HCT116 (cell line): ENCODE measurements at regions not wholly inside any gene's neighbourhood (a gene's known extent, or its start where the extent isn't known, plus 50 kb on each side); places are given as distances from the start of the nearest gene placed in this dataset.

Experiments
- ATAC-seq: fragments of 200-7000 bp; cut with Tn5 transposase; 2 replicates; pipeline ENCODE4 v1.9.1; 2020; ENCODE audit warnings: mild to moderate bottlenecking, moderate library complexity
- BruUV-seq: library from RNA; stranded (reverse); fragments of 400-500 nt; replicated peaks from 2 replicates; lab custom pipeline; 2021; lab: Mats Ljungman, UMichigan
- CTCF ChIA-PET: fragments of 300-600 bp; sonication (Branson Sonifier 250); formaldehyde crosslinking; loops from one replicate; lab custom pipeline; 2021; ENCODE audit warnings: antibody characterized with exemption; lab: Charles Lee
- POLR2A ChIA-PET: fragments of 300-600, 350-600 bp; sonication (Branson Sonifier 250); formaldehyde crosslinking; loops from one replicate; lab custom pipeline; 2021; ENCODE audit warnings: antibody characterized with exemption; lab: Charles Lee
- RAD21 ChIA-PET, 2 experiments: fragments of 300-600 bp; sonication (Branson Sonifier 250); formaldehyde crosslinking; loops; one replicate each; lab custom pipeline; 2023; ENCODE audit warnings: low total read pairs in 2 of 2; ENCODE audit not compliant: uncharacterized antibody in 2 of 2, unreplicated experiment in 2 of 2, low non-redundant PET in 1 of 2; lab: Charles Lee
- DNase-seq: peaks from one replicate; pipeline ENCODE4 v3.0.0-alpha.2; 2010; ENCODE audit warnings: low read depth, low spot score
- H2AFZ ChIP-seq: fragments of 200-600 bp; shearing (Covaris generic), sonication (generic); 2 replicates; pipeline ENCODE4 v1.6.1; 2017; ENCODE audit warnings: low read depth, mixed run types, mixed read lengths, antibody characterized with exemption, low read length; ENCODE audit not compliant: poor library complexity, severe bottlenecking
- H3K27ac ChIP-seq: 2 replicates; pipeline ENCODE4 v1.5.1; 2012; ENCODE audit warnings: low read depth, low read length
- H3K27me3 ChIP-seq: fragments of 200-600 bp; sonication (generic); 2 replicates; pipeline ENCODE4 v1.6.1; 2016; ENCODE audit warnings: mixed run types, low read length, mixed read lengths; ENCODE audit not compliant: insufficient read depth
- H3K36me3 ChIP-seq, 2 experiments: fragments of 200-500 bp in 1 of 2; fragments of 200-600 bp in 1 of 2; sonication (Bioruptor generic) in 1 of 2; sonication (generic) in 1 of 2; 2 replicates each; pipeline versions ENCODE4 v1.5.1 to v1.6.1; 2014 to 2016; ENCODE audit warnings: low read length in 2 of 2, inconsistent platforms in 1 of 2, mixed read lengths in 1 of 2, mixed run types in 1 of 2; ENCODE audit not compliant: insufficient read depth in 2 of 2, control insufficient read depth in 1 of 2
- H3K4me1 ChIP-seq, 2 experiments: fragments of 200-600 bp in 1 of 2; sonication (generic) in 1 of 2; 2 replicates each; pipeline versions ENCODE4 v1.5.1 to v1.6.1; 2012 to 2017; ENCODE audit warnings: low read length in 2 of 2, inconsistent platforms in 1 of 2, mild to moderate bottlenecking in 1 of 2, mixed read lengths in 1 of 2, mixed run types in 1 of 2, moderate library complexity in 1 of 2; ENCODE audit not compliant: insufficient read depth in 2 of 2, control insufficient read depth in 1 of 2
- H3K4me2 ChIP-seq: fragments of 200-600 bp; sonication (generic); 2 replicates; pipeline ENCODE4 v1.6.1; 2017; ENCODE audit warnings: mixed run types, low read length, mixed read lengths
- H3K4me3 ChIP-seq, 2 experiments: fragments of 200-600 bp in 1 of 2; sonication (generic) in 1 of 2; replicated peaks in 1 of 2; 2 replicates each; pipeline ENCODE4 v1.5.1; 2011 to 2016; ENCODE audit warnings: low read length in 2 of 2, control low read depth in 1 of 2, low read depth in 1 of 2, mild to moderate bottlenecking in 1 of 2, mixed read lengths in 1 of 2, mixed run types in 1 of 2
- H3K79me2 ChIP-seq: fragments of 200-600 bp; sonication (generic); 2 replicates; pipeline ENCODE4 v1.6.1; 2017; ENCODE audit warnings: mild to moderate bottlenecking, mixed run types, low read length, moderate library complexity, mixed read lengths; ENCODE audit not compliant: insufficient read depth
- H3K9ac ChIP-seq: fragments of 200-600 bp; sonication (generic); 2 replicates; pipeline ENCODE4 v1.6.1; 2016; ENCODE audit warnings: low read length, mixed read lengths
- H3K9me2 ChIP-seq: fragments of 200-600 bp; sonication (generic), shearing (Covaris generic); 2 replicates; pipeline ENCODE4 v1.6.1; 2017; ENCODE audit warnings: mixed run types, mild to moderate bottlenecking, moderate library complexity; ENCODE audit not compliant: insufficient read depth
- H3K9me3 ChIP-seq, 2 experiments: fragments of 200-500 bp in 1 of 2; fragments of 200-600 bp in 1 of 2; sonication (Bioruptor generic) in 1 of 2; sonication (generic) in 1 of 2; 2 replicates each; pipeline ENCODE4 v1.6.1; 2014 to 2017; ENCODE audit warnings: low read length in 2 of 2, mixed read lengths in 2 of 2, inconsistent platforms in 1 of 2, low read depth in 1 of 2, mild to moderate bottlenecking in 1 of 2, mixed run types in 1 of 2, moderate library complexity in 1 of 2; ENCODE audit not compliant: control insufficient read depth in 1 of 2, insufficient read depth in 1 of 2
- H4K20me1 ChIP-seq: fragments of 200-600 bp; sonication (generic), shearing (Covaris generic); 2 replicates; pipeline ENCODE4 v1.6.1; 2017; ENCODE audit warnings: mixed run types, mild to moderate bottlenecking, moderate library complexity; ENCODE audit not compliant: insufficient read depth
- CEBPB ChIP-seq: IDR thresholded peaks from 2 replicates; pipeline ENCODE4 v1.6.1; 2012; ENCODE audit warnings: low read depth
- EGR1 ChIP-seq: IDR thresholded peaks from 2 replicates; pipeline ENCODE4 v1.6.1; 2012; ENCODE audit warnings: low read depth
- ELF1 ChIP-seq: IDR thresholded peaks from 2 replicates; pipeline ENCODE4 v1.6.1; 2012; ENCODE audit warnings: low read depth, borderline replicate concordance
- EZH2 ChIP-seq: fragments of 200-600 bp; sonication (generic); IDR thresholded peaks from 2 replicates; pipeline ENCODE4 v1.6.1; 2017; ENCODE audit warnings: antibody characterized with exemption, mixed run types
- EZH2phosphoT487 ChIP-seq: fragments of 200-600 bp; IDR thresholded peaks from 2 replicates; pipeline ENCODE4 v1.6.1; 2018; ENCODE audit warnings: antibody characterized with exemption, borderline replicate concordance
- FOSL1 ChIP-seq: IDR thresholded peaks from 2 replicates; pipeline ENCODE4 v1.6.1; 2012; ENCODE audit warnings: low read depth
- POLR2AphosphoS5 ChIP-seq: IDR thresholded peaks from 2 replicates; pipeline ENCODE4 v1.6.1; 2011; ENCODE audit warnings: mild to moderate bottlenecking, low read depth, low read length, moderate library complexity
- RAD21 ChIP-seq: IDR thresholded peaks from 2 replicates; pipeline ENCODE4 v1.6.1; 2012; ENCODE audit warnings: low read depth, mild to moderate bottlenecking
- SP1 ChIP-seq: IDR thresholded peaks from 2 replicates; pipeline ENCODE4 v1.6.1; 2012; ENCODE audit warnings: low read depth
- TCF7L2 ChIP-seq: IDR thresholded peaks from 2 replicates; pipeline ENCODE4 v1.7.0; 2011; ENCODE audit warnings: borderline replicate concordance, inconsistent platforms; ENCODE audit not compliant: insufficient read depth, insufficient read length; ENCODE audit errors: extremely low read depth
- YY1 ChIP-seq: IDR thresholded peaks from 2 replicates; pipeline ENCODE4 v1.6.1; 2011; ENCODE audit warnings: low read length, low read depth, moderate library complexity, mild to moderate bottlenecking; ENCODE audit not compliant: insufficient replicate concordance; ENCODE audit errors: extremely low read depth
- ZNF274 ChIP-seq: fragments of 200-500 bp; sonication (Bioruptor generic); IDR thresholded peaks from 2 replicates; pipeline ENCODE4 v1.6.1; 2014; ENCODE audit warnings: mild to moderate bottlenecking, low read depth, low read length, inconsistent platforms
- intact Hi-C: fragments of 100-400 bp; cut with micrococcal nuclease; formaldehyde crosslinking; loops from 2 replicates; pipeline ENCODE4 v1.10.0; 2022
- TF ChIP-seq, protein P1 (sequence below): IDR thresholded peaks from 2 replicates; pipeline ENCODE4 v1.6.1; 2012
- TF ChIP-seq, protein P2 (sequence below): IDR thresholded peaks from 2 replicates; pipeline ENCODE4 v1.6.1; 2012
- TF ChIP-seq, protein P3 (sequence below), 3 experiments: fragments of 200-600 bp in 1 of 3; sonication (generic) in 1 of 3; IDR thresholded peaks in 2 of 3; conservative IDR thresholded peaks in 1 of 3; 2 replicates each; pipeline ENCODE4 v1.5.1; 2012 to 2017; ENCODE audit warnings: low read depth in 2 of 3, low read length in 2 of 3, antibody characterized with exemption in 1 of 3, borderline replicate concordance in 1 of 3, control low read depth in 1 of 3, mild to moderate bottlenecking in 1 of 3, mixed read lengths in 1 of 3, mixed run types in 1 of 3, moderate library complexity in 1 of 3; ENCODE audit not compliant: insufficient read depth in 1 of 3
- TF ChIP-seq, protein P4 (sequence below): IDR thresholded peaks from 2 replicates; pipeline ENCODE4 v1.6.1; 2012; ENCODE audit warnings: low read depth

DNA sequence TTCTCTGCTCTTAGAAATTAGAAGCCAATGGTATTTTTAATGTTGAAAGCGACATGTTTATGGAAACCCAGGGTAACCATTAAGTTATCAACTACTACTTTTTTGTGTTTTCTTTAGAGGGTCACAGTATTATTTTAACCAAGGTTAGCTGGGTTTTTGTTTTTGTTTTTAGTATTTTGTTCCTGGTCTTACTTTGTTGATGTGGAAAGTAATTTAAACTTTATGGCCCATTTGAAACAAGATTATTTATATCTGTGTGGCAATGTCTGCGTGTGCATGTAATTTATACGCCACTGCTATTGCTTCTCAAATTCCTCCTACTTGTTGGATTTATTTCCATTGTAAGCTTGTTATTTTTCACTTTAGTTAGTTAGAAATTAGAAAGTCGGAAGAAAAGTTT is 722.1 kb upstream of the NR2F2 start:
- H3K4me2 ChIP-seq: no peak overlapping the region
- no peak overlapping the region for H3K27ac ChIP-seq
- no peaks in the 10 kb centered on the region for H3K4me1 ChIP-seq
- H3K9ac ChIP-seq: no peak overlapping the region
- ATAC-seq (no peak), DNase-seq (no peak)
- no TSS peak for BruUV-seq
- POLR2A ChIA-PET: no interaction called here
- no peaks in the 10 kb centered on the region for H3K27me3 ChIP-seq
- no peaks in the 10 kb centered on the region for H3K36me3 ChIP-seq
- TF ChIP-seq EZH2 (no peak), EGR1 (no peak), RAD21 (no peak), TCF7L2 (no peak), ZNF274 (no peak), ELF1 (no peak), SP1 (no peak), POLR2AphosphoS5 (no peak), FOSL1 (no peak), EZH2phosphoT487 (no peak), CEBPB (no peak), YY1 (no peak)
- TF ChIP-seq, protein P1, sequence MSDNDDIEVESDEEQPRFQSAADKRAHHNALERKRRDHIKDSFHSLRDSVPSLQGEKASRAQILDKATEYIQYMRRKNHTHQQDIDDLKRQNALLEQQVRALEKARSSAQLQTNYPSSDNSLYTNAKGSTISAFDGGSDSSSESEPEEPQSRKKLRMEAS: no peak
- TF ChIP-seq, protein P2, sequence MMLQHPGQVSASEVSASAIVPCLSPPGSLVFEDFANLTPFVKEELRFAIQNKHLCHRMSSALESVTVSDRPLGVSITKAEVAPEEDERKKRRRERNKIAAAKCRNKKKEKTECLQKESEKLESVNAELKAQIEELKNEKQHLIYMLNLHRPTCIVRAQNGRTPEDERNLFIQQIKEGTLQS: no peak
- TF ChIP-seq, protein P3, sequence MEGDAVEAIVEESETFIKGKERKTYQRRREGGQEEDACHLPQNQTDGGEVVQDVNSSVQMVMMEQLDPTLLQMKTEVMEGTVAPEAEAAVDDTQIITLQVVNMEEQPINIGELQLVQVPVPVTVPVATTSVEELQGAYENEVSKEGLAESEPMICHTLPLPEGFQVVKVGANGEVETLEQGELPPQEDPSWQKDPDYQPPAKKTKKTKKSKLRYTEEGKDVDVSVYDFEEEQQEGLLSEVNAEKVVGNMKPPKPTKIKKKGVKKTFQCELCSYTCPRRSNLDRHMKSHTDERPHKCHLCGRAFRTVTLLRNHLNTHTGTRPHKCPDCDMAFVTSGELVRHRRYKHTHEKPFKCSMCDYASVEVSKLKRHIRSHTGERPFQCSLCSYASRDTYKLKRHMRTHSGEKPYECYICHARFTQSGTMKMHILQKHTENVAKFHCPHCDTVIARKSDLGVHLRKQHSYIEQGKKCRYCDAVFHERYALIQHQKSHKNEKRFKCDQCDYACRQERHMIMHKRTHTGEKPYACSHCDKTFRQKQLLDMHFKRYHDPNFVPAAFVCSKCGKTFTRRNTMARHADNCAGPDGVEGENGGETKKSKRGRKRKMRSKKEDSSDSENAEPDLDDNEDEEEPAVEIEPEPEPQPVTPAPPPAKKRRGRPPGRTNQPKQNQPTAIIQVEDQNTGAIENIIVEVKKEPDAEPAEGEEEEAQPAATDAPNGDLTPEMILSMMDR (IDR thresholded peaks at IDR 0.05 in 2 of 3, conservative IDR thresholded peaks at IDR 0.05 in 1 of 3; ENCODE audit: borderline replicate concordance in 1 of 3, insufficient read depth in 1 of 3, low read depth in 2 of 3, low read length in 2 of 3): no peak
- TF ChIP-seq, protein P4, sequence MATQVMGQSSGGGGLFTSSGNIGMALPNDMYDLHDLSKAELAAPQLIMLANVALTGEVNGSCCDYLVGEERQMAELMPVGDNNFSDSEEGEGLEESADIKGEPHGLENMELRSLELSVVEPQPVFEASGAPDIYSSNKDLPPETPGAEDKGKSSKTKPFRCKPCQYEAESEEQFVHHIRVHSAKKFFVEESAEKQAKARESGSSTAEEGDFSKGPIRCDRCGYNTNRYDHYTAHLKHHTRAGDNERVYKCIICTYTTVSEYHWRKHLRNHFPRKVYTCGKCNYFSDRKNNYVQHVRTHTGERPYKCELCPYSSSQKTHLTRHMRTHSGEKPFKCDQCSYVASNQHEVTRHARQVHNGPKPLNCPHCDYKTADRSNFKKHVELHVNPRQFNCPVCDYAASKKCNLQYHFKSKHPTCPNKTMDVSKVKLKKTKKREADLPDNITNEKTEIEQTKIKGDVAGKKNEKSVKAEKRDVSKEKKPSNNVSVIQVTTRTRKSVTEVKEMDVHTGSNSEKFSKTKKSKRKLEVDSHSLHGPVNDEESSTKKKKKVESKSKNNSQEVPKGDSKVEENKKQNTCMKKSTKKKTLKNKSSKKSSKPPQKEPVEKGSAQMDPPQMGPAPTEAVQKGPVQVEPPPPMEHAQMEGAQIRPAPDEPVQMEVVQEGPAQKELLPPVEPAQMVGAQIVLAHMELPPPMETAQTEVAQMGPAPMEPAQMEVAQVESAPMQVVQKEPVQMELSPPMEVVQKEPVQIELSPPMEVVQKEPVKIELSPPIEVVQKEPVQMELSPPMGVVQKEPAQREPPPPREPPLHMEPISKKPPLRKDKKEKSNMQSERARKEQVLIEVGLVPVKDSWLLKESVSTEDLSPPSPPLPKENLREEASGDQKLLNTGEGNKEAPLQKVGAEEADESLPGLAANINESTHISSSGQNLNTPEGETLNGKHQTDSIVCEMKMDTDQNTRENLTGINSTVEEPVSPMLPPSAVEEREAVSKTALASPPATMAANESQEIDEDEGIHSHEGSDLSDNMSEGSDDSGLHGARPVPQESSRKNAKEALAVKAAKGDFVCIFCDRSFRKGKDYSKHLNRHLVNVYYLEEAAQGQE: no peak
- no peak overlapping the region for H2AFZ ChIP-seq
- H3K4me3 ChIP-seq: no peak overlapping the region
- intact Hi-C loops: no loop called here
- CTCF ChIA-PET: no interaction called here
- H4K20me1 ChIP-seq: no peaks in the 10 kb centered on the region
- H3K79me2 ChIP-seq: no peaks in the 10 kb centered on the region
- RAD21 ChIA-PET: no interaction called here
- no peaks in the 10 kb centered on the region for H3K9me2 ChIP-seq
- no peaks in the 10 kb centered on the region for H3K9me3 ChIP-seq
